A204.1 (cell line): ENCODE measurements at regions not wholly inside any gene's neighbourhood (a gene's known extent, or its start where the extent isn't known, plus 50 kb on each side); places are given as distances from the start of the nearest gene placed in this dataset.
A peak's percentile ranks its signal among the peaks of the same experiment; 100 is the strongest.
"Not testable (repeated sequence)": the region's sequence is repeated elsewhere in the genome, so short reads cannot be mapped to it uniquely, and the experiment has no call there.

Experiments
- FAIRE-seq: peaks from 2 replicates; lab custom pipeline; 2012; peaks lifted over from hg19 to GRCh38; lab: Jason Lieb, UNC

DNA sequence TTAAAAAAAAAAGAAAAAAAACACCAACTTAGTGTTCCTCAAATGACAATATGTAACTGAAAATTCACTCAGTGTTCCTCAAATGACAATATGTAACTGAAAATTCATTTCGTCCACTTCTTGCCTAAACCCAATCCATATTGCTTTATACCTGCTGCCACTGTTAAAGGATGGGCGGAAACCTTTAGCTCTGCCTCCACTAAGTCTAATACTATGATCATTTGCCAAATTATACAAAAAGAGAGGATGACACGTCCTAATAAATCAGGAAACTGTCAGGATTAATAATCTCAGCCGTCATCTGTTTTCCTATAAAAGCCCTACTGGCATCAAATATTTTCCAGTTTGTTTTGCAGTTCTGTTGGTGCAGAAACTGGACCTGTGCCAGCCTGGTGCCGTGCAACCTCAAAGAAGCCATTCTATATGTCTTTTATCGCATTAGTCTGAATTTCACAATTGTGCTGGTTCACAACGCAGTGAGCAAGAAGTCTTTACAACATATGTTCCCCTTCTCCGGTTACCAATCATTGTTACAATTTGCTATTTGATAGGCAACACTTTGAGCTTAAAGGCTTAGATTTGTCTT is 160.4 kb upstream of the KCNH8 start:
- FAIRE-seq = no peak

DNA sequence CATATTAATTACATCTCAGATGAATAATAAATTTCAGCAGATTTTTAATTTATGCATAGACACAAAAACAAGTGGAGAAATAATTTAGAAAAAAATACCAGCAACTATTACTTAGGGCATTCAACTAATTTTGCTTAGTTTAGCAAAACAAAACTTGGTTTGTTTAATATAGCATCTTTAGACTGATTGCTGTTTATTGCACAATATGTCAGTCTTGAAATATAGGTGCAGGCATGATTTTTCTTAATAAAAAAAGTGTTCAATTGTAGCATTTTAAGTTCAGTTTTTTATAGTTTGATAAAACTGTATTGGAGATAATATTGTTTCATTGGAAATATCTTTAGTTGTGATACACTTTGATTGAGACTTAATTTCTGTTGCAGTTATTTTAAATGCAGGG is 161.2 kb upstream of the KCNH8 start:
- FAIRE-seq = peak; percentile 77

DNA sequence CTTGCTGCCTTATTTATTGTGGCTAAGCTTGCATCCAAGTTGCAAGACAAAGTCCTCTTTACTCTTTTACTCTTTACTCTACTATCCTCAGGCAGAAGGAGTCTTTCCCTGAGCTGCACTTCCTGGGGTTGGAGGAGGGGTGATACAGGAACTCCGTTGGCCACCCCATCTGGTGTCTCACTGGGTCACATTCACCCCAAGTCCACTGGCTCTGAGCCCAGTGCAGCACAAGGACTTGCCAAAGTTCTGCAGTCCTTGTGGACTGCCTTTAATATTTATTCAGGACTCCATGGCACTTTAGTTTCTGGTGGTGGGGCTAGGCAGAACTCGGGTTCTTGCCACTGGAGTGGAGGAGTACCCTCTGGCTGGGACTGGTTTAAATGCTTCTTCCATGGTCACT is 165.4 kb upstream of the KCNH8 start:
- no peak for FAIRE-seq

DNA sequence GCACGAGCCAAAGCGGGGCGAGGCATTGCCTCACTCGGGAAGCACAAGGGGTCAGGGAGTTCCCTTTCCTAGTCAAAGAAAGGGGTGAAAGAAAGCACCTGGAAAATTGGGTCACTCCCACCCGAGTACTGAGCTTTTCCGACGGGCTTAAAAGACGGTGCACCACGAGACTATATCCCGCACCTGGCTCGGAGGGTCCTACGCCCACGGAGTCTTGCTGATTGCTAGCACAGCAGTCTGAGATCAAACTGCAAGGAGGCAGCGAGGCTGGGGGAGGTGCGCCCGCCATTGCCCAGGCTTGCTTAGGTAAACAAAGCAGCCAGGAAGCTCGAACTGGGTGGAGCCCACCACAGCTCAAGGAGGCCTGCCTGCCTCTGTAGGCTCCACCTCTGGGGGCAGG is 172.2 kb upstream of the KCNH8 start:
- FAIRE-seq = not testable (repeated sequence)

DNA sequence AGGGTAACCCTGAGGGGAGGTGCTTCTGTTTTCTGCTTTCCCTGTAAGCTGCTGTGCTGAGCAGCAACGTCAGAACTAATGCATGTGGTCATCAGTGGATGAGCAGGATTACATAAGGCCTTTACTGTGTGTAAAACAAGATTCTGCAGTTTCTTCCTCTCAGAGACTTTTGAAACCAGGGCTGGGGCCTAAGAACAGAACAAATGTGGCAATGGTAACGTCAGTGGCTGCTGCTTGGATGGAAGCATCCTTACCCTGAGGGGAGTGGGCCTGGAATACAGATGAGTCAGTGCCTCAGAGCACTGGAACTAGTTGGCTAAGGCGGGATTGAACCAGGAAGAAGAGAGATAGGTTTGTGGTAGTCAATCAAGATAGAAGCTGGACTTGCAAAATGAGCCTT is 180.2 kb upstream of the KCNH8 start:
- no peak for FAIRE-seq

DNA sequence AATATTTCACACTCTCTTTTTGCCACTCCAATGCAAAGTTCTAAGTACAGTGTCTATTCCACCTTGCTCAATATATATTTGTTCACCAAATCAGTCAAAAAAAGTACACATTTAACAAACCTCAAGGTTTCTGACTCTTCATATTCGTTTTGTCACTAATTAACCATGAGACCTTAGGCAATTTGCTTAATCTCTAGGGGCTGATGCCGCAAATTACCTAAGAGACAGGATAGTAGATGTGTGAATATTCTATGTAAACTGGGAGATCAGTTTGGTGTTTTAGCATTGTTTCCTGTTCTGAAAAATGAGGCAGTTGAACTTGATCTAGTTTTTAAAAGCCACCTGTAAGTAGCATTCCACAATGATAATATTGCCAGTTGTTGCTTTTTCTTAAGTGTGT is 182.5 kb upstream of the KCNH8 start:
- FAIRE-seq = no peak

DNA sequence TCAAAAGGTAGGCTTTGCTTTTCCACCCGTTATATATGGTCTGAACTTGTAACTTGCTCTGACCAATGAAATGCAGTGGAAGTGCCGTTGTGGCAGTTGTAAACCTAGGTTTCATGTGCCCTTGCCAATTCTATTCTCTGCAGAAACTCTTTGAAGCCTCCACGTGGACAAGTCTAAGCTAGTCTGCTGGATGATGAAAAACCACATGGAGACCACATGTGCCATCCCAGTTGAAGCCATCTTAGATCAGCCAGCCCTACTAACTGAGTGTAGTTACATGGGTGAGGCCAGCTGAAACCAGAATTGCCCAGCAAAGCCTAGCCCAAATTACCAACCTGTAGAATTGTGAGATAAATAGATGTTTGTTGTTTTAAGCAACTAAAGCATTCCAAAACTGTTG is 183.7 kb upstream of the KCNH8 start:
- no peak for FAIRE-seq

DNA sequence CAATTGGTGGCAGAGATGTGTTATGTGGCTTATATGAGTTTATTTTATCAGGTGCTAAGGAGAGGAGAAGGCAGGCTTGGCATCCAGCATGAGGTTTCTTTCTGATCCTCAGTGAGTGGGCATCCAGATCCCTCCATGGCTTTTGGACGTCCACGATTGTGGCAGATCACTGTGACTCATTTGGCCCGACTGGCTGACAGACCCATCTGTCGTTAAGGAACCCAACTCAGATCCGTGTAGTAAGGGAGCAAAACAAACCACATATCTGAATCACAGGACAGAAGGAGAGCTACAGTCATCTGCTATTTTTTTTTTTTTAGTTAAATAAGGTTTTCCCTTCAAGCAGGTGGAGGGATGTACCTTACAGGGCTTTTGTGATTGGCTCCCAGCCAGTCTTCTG is 197.0 kb upstream of the KCNH8 start:
- no peak for FAIRE-seq

DNA sequence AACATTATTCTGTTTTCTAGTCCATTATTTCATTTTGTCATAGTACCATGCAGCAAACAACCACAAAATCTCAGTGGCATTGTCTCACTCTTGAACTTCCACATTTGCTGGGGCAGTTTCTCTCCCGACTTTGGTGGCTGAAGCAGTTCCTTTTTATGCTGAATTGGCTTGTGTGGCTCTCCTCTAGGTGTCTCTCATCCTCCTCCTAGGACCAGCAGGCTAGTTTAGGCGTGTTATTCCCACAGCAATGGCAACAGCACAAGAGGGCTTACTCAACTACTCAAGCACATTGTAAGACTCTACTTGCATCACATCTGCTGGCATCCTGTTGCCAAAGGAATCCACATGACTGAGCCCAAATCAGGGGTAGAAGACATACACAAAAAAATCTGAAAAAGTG is 201.8 kb upstream of the KCNH8 start:
- no peak for FAIRE-seq

DNA sequence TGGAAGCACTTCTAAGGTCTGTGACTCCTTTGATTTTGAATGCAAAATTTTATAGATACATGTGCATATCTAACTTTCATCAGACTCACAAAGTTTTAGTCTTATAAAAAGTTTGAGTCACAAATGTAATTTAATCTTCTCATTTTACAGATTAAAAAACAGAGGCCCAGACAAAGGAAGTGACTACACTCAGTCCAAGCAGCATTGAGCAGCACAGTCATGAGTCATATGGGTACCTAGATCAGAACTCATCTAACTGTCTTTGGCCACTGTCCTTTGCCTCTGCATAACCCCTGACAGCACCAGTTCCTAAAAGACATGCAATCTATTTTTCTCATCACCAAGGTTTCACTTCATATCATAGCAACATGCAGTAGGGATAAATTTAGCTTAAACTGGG is 210.7 kb upstream of the KCNH8 start:
- no peak for FAIRE-seq

DNA sequence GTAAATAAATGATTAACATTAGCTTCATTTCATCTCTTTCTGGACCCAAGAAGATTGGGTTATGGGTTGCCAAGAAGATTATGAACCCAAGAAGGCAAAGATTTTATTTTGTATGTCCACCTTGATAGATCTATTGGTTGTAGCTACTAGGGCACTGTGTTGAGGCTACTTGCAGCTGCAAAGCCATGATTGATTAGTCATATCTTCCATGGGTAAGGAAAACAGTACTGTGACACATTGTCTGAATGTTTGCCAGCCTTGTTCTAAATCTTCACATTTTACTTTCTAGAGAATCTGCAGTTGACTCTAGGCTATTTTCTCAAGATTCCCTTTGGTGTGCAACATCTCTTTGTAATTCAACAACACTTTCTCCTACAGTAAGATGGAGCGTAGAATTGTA is 229.2 kb upstream of the KCNH8 start:
- FAIRE-seq = no peak

DNA sequence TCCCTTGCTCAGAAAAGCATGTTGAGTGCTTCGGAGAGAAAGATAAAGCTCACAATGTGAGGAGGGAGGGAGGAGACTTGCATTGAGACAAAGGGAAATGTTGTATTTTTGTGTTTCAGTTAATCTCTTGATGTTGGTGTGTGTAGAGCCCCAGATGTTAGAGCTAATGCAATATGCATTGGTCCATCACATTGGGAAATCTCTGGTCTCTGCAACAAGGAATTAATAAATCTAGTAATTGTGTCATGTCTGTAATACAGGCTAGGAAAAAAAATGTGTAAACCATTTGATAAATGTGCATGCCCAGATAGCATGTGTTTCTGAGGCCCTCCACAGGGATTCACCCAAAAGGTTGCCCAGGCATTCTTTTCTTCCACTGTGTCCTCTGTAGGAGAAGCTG is 230.4 kb upstream of the KCNH8 start:
- no peak for FAIRE-seq

DNA sequence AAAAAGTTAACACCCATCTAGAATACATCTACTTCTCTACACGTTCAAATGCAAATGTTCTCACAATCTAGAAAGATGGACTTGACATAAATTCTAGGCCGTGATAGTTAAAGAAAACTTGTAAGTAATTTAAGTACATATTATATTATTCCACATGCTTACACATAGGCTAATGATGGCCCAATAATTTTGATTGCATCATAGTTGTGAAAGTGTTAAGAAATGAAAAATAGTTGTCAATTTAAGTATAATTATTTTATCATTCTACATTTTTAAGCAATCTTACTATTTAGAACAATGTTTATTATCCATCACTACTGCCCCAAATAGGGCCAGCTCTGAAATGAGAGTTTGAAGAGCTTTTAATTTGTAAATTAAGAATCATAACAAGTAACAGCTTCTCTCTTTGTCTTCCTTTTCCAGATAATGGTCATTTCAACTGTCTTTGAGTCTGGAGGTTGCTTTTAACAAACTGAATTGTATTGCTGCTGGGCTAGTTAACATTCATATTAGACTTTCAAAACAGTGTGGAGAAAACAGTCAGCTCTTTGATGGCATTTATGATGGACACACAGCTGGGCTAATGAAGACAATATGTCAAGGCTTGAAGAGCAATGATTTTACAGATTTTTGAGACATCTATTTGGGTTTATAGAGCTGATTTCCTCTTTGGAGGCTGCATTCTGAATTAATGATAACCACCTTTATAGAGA is 246.1 kb upstream of the KCNH8 start:
- FAIRE-seq = no peak

DNA sequence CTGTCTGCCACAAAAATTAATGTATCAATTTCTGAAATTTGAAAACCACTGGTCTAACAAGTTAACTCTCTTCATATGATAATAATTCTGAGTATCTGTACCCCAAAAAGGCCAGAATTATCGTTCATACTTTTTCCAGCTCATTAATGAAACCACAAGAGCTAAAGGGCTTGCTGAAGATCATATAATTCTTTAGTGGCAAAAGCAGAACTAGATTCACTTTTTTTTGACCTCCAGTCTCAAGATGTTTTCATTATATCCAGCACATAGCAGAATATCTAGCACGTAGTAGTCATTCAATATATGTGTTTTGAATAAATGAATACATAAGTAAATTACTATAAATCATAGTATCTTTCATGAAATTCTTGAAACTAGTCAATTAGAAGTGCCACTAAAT is 246.7 kb upstream of the KCNH8 start:
- FAIRE-seq = no peak

DNA sequence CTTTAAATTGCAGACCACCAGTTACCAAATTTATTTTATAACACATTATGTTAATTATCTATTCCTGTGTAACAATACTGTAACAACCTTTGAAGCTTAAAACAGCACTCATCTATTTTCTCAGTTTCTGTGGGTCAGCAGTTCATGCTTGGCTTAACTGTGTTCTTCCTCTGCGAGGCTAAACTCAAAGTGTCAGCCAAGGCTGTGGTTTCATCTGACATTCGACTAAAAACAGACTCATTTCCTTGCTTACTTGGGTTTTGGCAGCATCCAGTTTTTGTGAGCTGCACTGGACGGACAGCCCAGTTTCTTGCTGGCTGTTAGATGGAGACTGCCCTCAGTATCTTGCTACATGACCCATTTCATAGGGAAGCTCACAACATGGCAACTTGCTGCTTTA is 247.3 kb upstream of the KCNH8 start:
- FAIRE-seq = no peak

DNA sequence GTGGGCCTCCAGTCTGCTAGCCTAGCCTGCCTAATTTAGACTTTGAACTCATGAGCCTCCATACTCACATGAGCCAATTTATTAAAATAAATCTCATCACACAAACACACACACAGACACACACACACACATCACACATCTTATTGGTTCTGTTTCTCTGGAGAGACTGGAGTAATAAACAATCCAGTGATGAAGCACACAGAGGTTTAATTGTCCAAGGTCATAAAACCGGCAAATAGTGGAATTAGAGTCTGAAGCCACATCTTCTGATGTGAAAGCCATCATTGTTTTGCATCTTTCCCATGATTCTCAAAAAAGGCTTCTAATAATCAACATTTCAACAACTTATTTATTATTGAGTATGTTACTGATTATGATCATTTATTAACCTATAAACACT is 249.4 kb upstream of the KCNH8 start:
- no peak for FAIRE-seq

DNA sequence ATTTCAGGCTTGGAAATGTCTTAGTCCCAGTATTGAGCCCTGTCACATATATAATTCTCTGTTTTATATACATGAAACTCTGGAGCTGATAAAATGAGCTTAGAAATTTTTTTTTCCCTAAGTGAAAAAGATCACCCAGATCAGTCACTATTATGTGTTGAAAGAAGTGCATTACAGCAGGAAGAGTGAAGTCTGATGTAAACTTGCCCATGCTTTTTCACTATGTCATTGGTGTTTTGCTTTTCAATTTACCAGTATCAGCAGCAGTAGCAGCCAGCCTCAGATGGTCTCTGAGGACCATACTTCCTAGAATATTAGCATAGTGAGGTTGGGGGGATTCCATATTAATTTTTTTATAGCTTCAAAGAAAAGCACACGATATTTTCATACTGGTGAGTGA is 255.6 kb upstream of the KCNH8 start:
- FAIRE-seq = no peak

DNA sequence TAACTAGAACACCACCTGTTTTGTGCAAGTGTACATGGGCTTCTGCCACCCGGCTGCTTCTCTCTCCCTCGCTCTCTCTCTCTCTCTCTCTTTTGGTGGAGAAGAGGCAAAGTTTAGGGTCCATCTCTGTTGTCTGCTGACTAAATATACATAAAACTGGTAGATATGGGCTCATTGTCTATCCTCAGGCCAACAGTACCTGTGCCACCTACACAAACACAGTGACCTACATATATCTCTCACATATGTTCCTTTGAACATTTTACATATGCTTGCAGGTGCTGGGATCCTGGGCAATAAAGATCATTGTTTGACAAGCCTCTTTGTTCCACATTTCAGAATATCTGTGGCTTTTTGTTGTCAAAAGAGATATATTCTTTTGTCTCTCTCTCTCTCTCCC is 256.3 kb upstream of the KCNH8 start:
- no peak for FAIRE-seq

DNA sequence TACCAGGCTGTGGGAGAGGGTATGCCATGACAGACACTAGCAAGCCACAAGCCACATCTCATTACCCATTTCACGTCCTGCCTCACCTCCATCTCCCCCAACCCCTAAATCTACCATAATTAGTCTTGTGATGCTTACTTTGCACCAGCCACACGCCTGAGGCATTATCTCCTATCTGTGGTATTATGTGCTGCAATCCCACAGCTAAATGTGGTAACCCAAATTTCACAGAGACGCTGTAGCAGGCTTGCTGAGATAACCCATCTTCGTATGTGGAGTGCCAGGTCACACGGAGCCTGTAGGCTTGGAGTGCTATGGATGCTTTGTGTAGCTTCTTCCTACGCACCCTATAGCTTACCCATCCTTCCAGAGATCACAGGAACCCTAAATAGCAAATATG is 256.7 kb upstream of the KCNH8 start:
- no peak for FAIRE-seq

DNA sequence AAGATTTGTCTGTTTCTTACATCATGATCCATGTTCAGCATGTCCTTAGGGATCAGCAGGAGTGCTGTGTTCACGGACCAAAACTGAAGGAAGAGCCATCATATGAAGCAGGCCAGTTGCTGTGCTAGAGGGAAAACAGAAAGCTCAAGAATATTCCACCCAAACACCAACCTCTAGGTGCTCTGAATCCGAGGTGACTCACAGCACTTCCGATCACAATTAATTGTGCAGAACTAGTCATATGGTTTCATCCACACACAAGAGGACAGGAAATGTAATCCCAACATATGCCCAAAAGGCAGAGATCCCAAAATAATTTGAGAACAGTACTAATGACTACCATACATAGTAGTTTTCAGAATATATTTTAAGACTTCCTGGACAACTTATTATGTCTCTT is 257.9 kb upstream of the KCNH8 start:
- no peak for FAIRE-seq

DNA sequence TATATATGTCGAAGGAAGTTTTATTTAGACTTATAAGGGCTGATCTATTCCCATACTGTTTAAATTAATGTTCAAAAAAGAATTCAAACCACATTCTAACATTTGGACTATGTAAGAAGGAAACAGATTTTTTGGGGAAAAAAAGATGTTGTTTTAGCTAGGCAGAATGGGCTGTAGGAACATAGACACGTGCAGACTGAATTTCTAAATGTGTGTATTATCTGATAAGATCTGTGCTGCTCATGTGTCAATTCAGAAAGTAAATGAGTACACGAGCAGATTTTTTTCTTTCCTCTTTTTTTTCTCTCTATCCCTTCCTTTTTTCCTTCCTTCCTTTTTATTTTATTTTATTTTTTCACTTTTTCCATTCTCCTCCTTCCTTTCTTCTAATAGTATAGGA is 259.5 kb upstream of the KCNH8 start:
- FAIRE-seq = no peak

DNA sequence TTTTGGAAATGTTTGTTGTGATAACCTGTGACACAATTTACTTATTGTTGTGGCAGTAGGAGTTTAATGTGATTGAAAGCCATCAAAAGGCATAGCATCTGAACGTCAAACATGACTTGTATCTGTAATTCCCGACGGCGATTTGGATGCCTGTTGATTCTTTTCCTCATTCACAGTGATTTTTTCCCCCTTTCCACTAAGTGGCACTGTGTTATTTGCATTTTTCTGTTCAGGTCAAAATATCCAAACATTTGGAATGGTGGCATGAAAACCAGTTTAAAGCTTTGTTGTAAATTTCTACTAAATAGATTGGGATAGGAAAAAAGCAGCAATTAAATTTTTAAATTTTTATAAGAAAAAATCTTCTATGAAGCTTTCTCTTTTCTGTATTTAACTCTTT is 259.9 kb upstream of the KCNH8 start:
- FAIRE-seq = no peak

DNA sequence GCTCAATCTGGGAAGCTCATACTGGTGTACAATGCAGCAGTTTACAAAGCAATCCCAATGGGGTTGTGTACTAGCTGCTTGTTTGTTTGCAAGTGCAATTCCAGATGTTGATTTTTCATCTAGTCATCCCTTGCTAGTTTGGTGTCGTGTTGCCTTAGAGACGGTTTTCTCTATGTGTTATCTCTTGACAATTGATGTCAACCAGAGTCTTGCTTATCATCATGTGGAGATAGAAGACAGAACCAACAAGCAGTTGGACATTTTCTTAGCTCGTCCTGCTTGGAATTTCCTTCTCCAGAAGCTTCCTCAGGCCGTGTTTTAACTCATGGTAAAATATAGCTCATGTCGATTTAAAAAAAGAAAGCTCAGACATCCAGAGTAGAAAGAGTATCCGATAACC is 262.0 kb upstream of the KCNH8 start:
- no peak for FAIRE-seq

DNA sequence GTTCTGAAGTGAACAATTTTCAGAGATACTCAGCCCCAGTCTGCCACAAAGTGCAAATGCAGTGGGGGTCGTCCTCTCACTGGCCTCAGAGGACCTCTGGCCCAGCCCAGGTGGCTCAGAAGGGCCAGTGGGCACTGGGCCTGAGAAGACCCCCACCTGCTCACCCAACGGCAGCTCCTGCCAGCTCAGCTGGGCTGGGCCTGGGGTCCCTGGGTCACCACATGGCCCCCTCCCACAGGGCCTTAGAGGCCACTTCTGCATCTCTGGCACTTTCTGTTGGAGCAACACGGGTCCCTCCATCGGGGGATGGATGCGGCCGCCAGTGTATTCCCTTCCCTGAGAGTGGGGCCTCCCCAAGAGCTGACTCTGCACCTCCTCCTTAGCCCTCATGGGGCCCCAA is 262.7 kb upstream of the KCNH8 start:
- FAIRE-seq = no peak

DNA sequence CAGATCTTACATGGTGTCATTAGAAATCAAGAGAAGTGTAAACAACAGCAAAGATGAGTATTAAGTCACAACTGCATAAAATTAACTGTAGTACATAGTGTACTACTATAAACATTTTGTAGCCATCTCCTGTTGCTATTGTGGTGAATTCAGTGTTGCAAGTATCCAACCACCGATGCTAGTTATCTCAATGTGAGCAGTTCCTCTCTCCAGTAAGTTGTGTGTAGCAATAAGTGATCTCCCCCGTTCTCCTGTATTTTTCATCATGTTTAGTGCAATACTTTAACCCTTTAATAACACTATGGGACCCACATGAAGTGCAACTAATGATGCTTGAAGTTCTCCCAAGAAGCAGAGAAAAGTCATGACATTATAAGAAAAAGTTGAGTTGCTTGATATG is 264.7 kb upstream of the KCNH8 start:
- no peak for FAIRE-seq
